ENCODE measurements at regions not wholly inside any gene's neighbourhood (a gene's known extent, or its start where the extent isn't known, plus 50 kb on each side); places are given as distances from the start of the nearest gene placed in this dataset.

- H3K4me2 ChIP-seq (replicated peaks; ENCODE audit: extremely low read depth, low read length, poor library complexity, severe bottlenecking): no peak overlapping the region
- no peaks in the 10 kb centered on the region for H3K27me3 ChIP-seq (ENCODE audit: control insufficient read depth in 2 of 2, insufficient read depth in 2 of 2, low read length in 2 of 2)
- no peak overlapping the region for H3K4me3 ChIP-seq (replicated peaks in 1 of 3; ENCODE audit: low read depth in 2 of 3, low read length in 3 of 3)
- no peaks in the 10 kb centered on the region for H3K4me1 ChIP-seq (ENCODE audit: control insufficient read depth in 1 of 2, insufficient read depth in 2 of 2, low read length in 2 of 2)
- H3K4me1 Mint-ChIP-seq: no peaks in the 10 kb centered on the region
- no peaks in the 10 kb centered on the region for H3K9me3 ChIP-seq (replicated peaks in 1 of 2; ENCODE audit: control insufficient read depth in 1 of 2, insufficient read depth in 1 of 2, low read length in 2 of 2)
- no peak for DNase-seq
- no peak overlapping the region for H2AFZ ChIP-seq (ENCODE audit: insufficient read depth, low read depth, low read length, poor library complexity, severe bottlenecking)
- no peak overlapping the region for H3K4me3 Mint-ChIP-seq
- no peak for TF ChIP-seq CTCF (IDR thresholded peaks at IDR 0.05)
- H3K79me2 ChIP-seq (ENCODE audit: insufficient read depth, low read length): no peaks in the 10 kb centered on the region
- intact Hi-C loops (cut with micrococcal nuclease): no loop called here
- no peak overlapping the region for H3K27ac Mint-ChIP-seq
- peaks cover 0 to 1% (median 0%) of the 10 kb centered on the region in 3 donors for H3K27me3 Mint-ChIP-seq (ENCODE audit: low read depth in 3 of 3)
- no peak overlapping the region for H3K27ac ChIP-seq (ENCODE audit: low read depth in 1 of 2, low read length in 2 of 2)
- H3K36me3 ChIP-seq (replicated peaks in 1 of 2; ENCODE audit: control insufficient read depth in 1 of 2, insufficient read depth in 2 of 2, low read length in 2 of 2): no peaks in the 10 kb centered on the region
- no peaks in the 10 kb centered on the region for H3K36me3 Mint-ChIP-seq
- no peak overlapping the region for H3K9ac ChIP-seq (ENCODE audit: insufficient read depth, low read length, poor library complexity, severe bottlenecking)
- H4K20me1 ChIP-seq (ENCODE audit: insufficient read depth, low read length): no peaks in the 10 kb centered on the region
- peaks cover 0 to 4% (median 0%) of the 10 kb centered on the region in 7 donors for H3K9me3 Mint-ChIP-seq
These were observed 615.8 kb downstream of the XIRP2 start for GRCh38 chr2:167504061-167504460.

GRCh38 chr2:167501618-167502017, 613.3 kb downstream of the XIRP2 start:
- Mint-ChIP-seq H3K27ac (no peak overlapping the region), H3K36me3 (no peaks in the 10 kb centered on the region), H3K9me3 (peaks cover 0 to 2% (median 0%) of the 10 kb centered on the region in 7 donors), H3K4me1 (no peaks in the 10 kb centered on the region), H3K4me3 (no peak overlapping the region), H3K27me3 (ENCODE audit: low read depth in 3 of 3) (peaks cover 0 to 2% (median 1%) of the 10 kb centered on the region in 3 donors)
- Histone ChIP-seq H3K9ac (ENCODE audit: insufficient read depth, low read length, poor library complexity, severe bottlenecking) (no peak overlapping the region), H3K4me3 (replicated peaks in 1 of 3; ENCODE audit: low read depth in 2 of 3, low read length in 3 of 3) (no peak overlapping the region), H3K9me3 (replicated peaks in 1 of 2; ENCODE audit: control insufficient read depth in 1 of 2, insufficient read depth in 1 of 2, low read length in 2 of 2) (no peaks in the 10 kb centered on the region), H3K79me2 (ENCODE audit: insufficient read depth, low read length) (no peaks in the 10 kb centered on the region), H3K4me2 (replicated peaks; ENCODE audit: extremely low read depth, low read length, poor library complexity, severe bottlenecking) (no peak overlapping the region), H2AFZ (ENCODE audit: insufficient read depth, low read depth, low read length, poor library complexity, severe bottlenecking) (no peak overlapping the region), H3K27me3 (ENCODE audit: control insufficient read depth in 2 of 2, insufficient read depth in 2 of 2, low read length in 2 of 2) (no peaks in the 10 kb centered on the region), H3K27ac (ENCODE audit: low read depth in 1 of 2, low read length in 2 of 2) (no peak overlapping the region), H4K20me1 (ENCODE audit: insufficient read depth, low read length) (no peaks in the 10 kb centered on the region), H3K36me3 (replicated peaks in 1 of 2; ENCODE audit: control insufficient read depth in 1 of 2, insufficient read depth in 2 of 2, low read length in 2 of 2) (no peaks in the 10 kb centered on the region), H3K4me1 (ENCODE audit: control insufficient read depth in 1 of 2, insufficient read depth in 2 of 2, low read length in 2 of 2) (no peaks in the 10 kb centered on the region)
- intact Hi-C loops (cut with micrococcal nuclease): no loop called here
- no CpG with 5 or more reads among the region's 1 CpG for WGBS (ENCODE audit: insufficient coverage)
- TF ChIP-seq CTCF (IDR thresholded peaks at IDR 0.05): no peak
- DNase-seq: no peak

Measured in CD14-positive monocyte (primary cell).